IMR-90 (cell line): ENCODE measurements at regions not wholly inside any gene's neighbourhood (a gene's known extent, or its start where the extent isn't known, plus 50 kb on each side); places are given as distances from the start of the nearest gene placed in this dataset.

ENCODE experiments used
- ATAC-seq: fragments of 200-7000 bp; cut with Tn5 transposase; 2 replicates; pipeline ENCODE4 v1.9.1; 2020; ENCODE audit warnings: low read depth, mild to moderate bottlenecking, moderate library complexity
- BruUV-seq: library from RNA; stranded (reverse); fragments of 400-500 nt; replicated peaks from 2 replicates; lab custom pipeline; 2021; lab: Mats Ljungman, UMichigan
- CTCF ChIA-PET: fragments of 300-600 bp; formaldehyde crosslinking; extraction: SDS; loops from one replicate; lab custom pipeline; 2021; ENCODE audit warnings: antibody characterized with exemption; lab: Yijun Ruan, JAX
- POLR2A ChIA-PET: fragments of 300-600 bp; sonication (Branson Sonifier 250); formaldehyde crosslinking; loops from one replicate; lab custom pipeline; 2022; ENCODE audit warnings: antibody characterized with exemption; ENCODE audit not compliant: unreplicated experiment; lab: Charles Lee
- DNase-seq: peaks from one replicate; pipeline ENCODE4 v3.0.0; 2013
- H2AFZ ChIP-seq: replicated peaks from 2 replicates; pipeline ENCODE3; 2013; ENCODE audit warnings: low read length, mild to moderate bottlenecking; ENCODE audit not compliant: poor library complexity
- H2AK5ac ChIP-seq: 2 replicates; pipeline ENCODE4 v1.6.1; 2013; ENCODE audit warnings: low read depth, low read length, inconsistent platforms
- H2AK9ac ChIP-seq: replicated peaks from 2 replicates; pipeline ENCODE3; 2013; ENCODE audit warnings: mild to moderate bottlenecking, low read depth, low read length, moderate library complexity; ENCODE audit not compliant: poor library complexity
- H2BK120ac ChIP-seq: 2 replicates; pipeline ENCODE4 v1.6.1; 2013; ENCODE audit warnings: low read depth, low read length, inconsistent platforms
- H2BK15ac ChIP-seq: 3 replicates; pipeline ENCODE4 v1.6.1; 2013; ENCODE audit warnings: low read depth, low read length, inconsistent platforms
- H2BK20ac ChIP-seq: 2 replicates; pipeline ENCODE4 v1.6.1; 2013; ENCODE audit warnings: low read depth, mild to moderate bottlenecking, inconsistent platforms, low read length, moderate library complexity
- H2BK5ac ChIP-seq: 2 replicates; pipeline ENCODE4 v1.6.1; 2013; ENCODE audit warnings: mild to moderate bottlenecking, low read depth, low read length, inconsistent platforms; ENCODE audit not compliant: poor library complexity, severe bottlenecking
- H3K14ac ChIP-seq: replicated peaks from 2 replicates; pipeline ENCODE4 v1.6.1; 2013; ENCODE audit warnings: low read depth, low read length, inconsistent platforms
- H3K18ac ChIP-seq: 2 replicates; pipeline ENCODE4 v1.6.1; 2013; ENCODE audit warnings: low read depth, low read length, control low read depth
- H3K23ac ChIP-seq: 2 replicates; pipeline ENCODE4 v1.6.1; 2013; ENCODE audit warnings: low read depth, low read length, inconsistent platforms
- H3K27ac ChIP-seq: 2 replicates; pipeline ENCODE4 v1.5.1; 2013; ENCODE audit warnings: mild to moderate bottlenecking, control low read depth, low read length; ENCODE audit not compliant: insufficient read depth
- H3K27me3 ChIP-seq: 2 replicates; pipeline ENCODE4 v1.6.1; 2013; ENCODE audit warnings: low read length; ENCODE audit not compliant: control insufficient read depth, insufficient read depth
- H3K36me3 ChIP-seq: 2 replicates; pipeline ENCODE4 v1.6.1; 2013; ENCODE audit warnings: low read length, mixed read lengths; ENCODE audit not compliant: control insufficient read depth, insufficient read depth
- H3K4ac ChIP-seq: 2 replicates; pipeline ENCODE4 v1.6.1; 2013; ENCODE audit warnings: low read depth, low read length, inconsistent platforms
- H3K4me1 ChIP-seq: 2 replicates; pipeline ENCODE4 v1.6.1; 2013; ENCODE audit warnings: low read length, mixed read lengths; ENCODE audit not compliant: control insufficient read depth, insufficient read depth
- H3K4me2 ChIP-seq: 2 replicates; pipeline ENCODE4 v1.6.1; 2013; ENCODE audit warnings: low read depth, mild to moderate bottlenecking, control low read depth, low read length, moderate library complexity
- H3K4me3 ChIP-seq: 2 replicates; pipeline ENCODE4 v1.5.1; 2013; ENCODE audit warnings: low read depth, mild to moderate bottlenecking, control low read depth, low read length, moderate library complexity; ENCODE audit not compliant: insufficient read depth
- H3K56ac ChIP-seq: 2 replicates; pipeline ENCODE4 v1.6.1; 2013; ENCODE audit warnings: low read length, inconsistent platforms; ENCODE audit not compliant: insufficient read depth; ENCODE audit errors: extremely low read depth
- H3K79me1 ChIP-seq, 2 experiments: 2 replicates each; pipeline ENCODE4 v1.6.1; 2013; ENCODE audit warnings: low read length in 2 of 2, inconsistent platforms in 1 of 2, low read depth in 1 of 2
- H3K9ac ChIP-seq: 2 replicates; pipeline ENCODE4 v1.6.1; 2013; ENCODE audit warnings: low read depth, low read length, control low read depth
- H3K9me1 ChIP-seq: 2 replicates; pipeline ENCODE4 v1.6.1; 2013; ENCODE audit warnings: low read length, inconsistent platforms; ENCODE audit not compliant: insufficient read depth
- H3K9me3 ChIP-seq: 2 replicates; pipeline ENCODE4 v1.6.1; 2013; ENCODE audit warnings: low read length; ENCODE audit not compliant: control insufficient read depth, insufficient read depth
- H4K20me1 ChIP-seq: 2 replicates; pipeline ENCODE4 v1.6.1; 2013; ENCODE audit warnings: low read length, inconsistent platforms; ENCODE audit not compliant: insufficient read depth
- H4K5ac ChIP-seq: 2 replicates; pipeline ENCODE4 v1.6.1; 2013; ENCODE audit warnings: mild to moderate bottlenecking, low read depth, low read length, control low read depth
- H4K8ac ChIP-seq, 2 experiments: 2 replicates each; pipeline ENCODE4 v1.6.1; 2013; ENCODE audit warnings: low read depth in 2 of 2, low read length in 2 of 2, control low read depth in 1 of 2, inconsistent platforms in 1 of 2
- H4K91ac ChIP-seq: 2 replicates; pipeline ENCODE4 v1.6.1; 2013; ENCODE audit warnings: low read depth, low read length, inconsistent platforms; ENCODE audit not compliant: insufficient read depth
- CEBPB ChIP-seq: IDR thresholded peaks from 2 replicates; pipeline ENCODE4 v1.6.1; 2012; ENCODE audit warnings: low read depth, low read length, improper control_type of control experiment
- NFE2L2 ChIP-seq: fragments of 150-350 bp; IDR thresholded peaks from 2 replicates; pipeline ENCODE4 v1.6.1; 2016; ENCODE audit warnings: low read depth, mild to moderate bottlenecking, low read length
- WGBS, 2 experiments: methylation state at CpG; one replicate each; pipeline versions ENCODE4 v1.1.5 to v1.1.7; 2013; ENCODE audit warnings: missing lambda C conversion rate in 2 of 2; ENCODE audit not compliant: insufficient read length in 1 of 2; ENCODE audit errors: extremely low coverage in 2 of 2; 5-methylcytosine and 5-hydroxymethylcytosine counted together
- dilution Hi-C: fragments of 300-500 bp; cut with HindIII; formaldehyde crosslinking; loops from one replicate; pipeline ENCODE4 v1.14.3; 2018; ENCODE audit warnings: low sequenced_read_pairs; ENCODE audit not compliant: unreplicated experiment
- in situ Hi-C: fragments of 300-500 bp; cut with MboI; formaldehyde crosslinking; loops from 3 replicates; pipeline ENCODE4 v1.14.3; 2019; ENCODE audit warnings: low sequenced_read_pairs, inconsistent platforms, mixed read lengths
- intact Hi-C: fragments of 100-400 bp; cut with micrococcal nuclease; formaldehyde crosslinking; loops from 2 replicates; pipeline ENCODE4 v1.10.0; 2022

DNA sequence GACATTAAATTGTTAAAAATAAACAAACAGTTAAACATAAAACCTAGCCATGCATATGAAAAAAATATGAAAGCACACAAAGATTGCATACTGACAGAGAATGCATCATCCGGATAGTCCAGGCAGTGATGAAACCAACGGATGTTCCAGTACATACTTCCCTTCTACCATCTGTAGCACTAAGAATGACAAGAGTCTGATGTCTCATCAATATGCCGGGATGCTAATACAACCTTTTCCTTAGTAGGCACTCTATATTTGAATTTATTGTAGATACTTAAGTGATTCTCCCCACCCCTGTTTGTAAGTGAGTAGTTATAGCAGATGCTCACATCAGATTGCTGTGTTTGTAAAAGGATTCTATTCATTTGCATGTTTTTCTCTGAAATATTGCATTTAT, 571.2 kb upstream of the WWC1 start:
- Histone ChIP-seq H4K91ac (0 out of 2 replicates have a peak overlapping the region, but pooled peaks have one; percentile 14), H3K14ac (no peak overlapping the region), H3K18ac (peak overlapping the region; percentile 52; the same call in 1 of the 2 replicates), H3K9me1 (peaks cover 2% of the 10 kb centered on the region; the same call in 1 of the 2 replicates), H3K27ac (no peak overlapping the region), H3K9ac (no peak overlapping the region), H4K8ac (peak overlapping the region in 1 of 2 experiments; percentile 36; a peak in 1 of 4 replicates), H3K4me3 (no peak overlapping the region), H3K9me3 (no peaks in the 10 kb centered on the region), H3K79me1 (no peaks in the 10 kb centered on the region), H2BK120ac (peak overlapping the region; percentile 64), H2BK15ac (no peak overlapping the region), H2AK9ac (no peak overlapping the region), H2BK20ac (peak overlapping the region; percentile 75), H2AK5ac (peak overlapping the region; percentile 44; the same call in 1 of the 2 replicates), H3K36me3 (no peaks in the 10 kb centered on the region), H3K4ac (peak overlapping the region; percentile 30; the same call in 1 of the 2 replicates), H4K5ac (no peak overlapping the region), H3K4me2 (peak overlapping the region; percentile 44; the same call in 1 of the 2 replicates), H4K20me1 (no peaks in the 10 kb centered on the region), H3K27me3 (no peaks in the 10 kb centered on the region), H3K4me1 (peaks cover 15% of the 10 kb centered on the region), H3K56ac (no peak overlapping the region), H2AFZ (no peak overlapping the region), H3K23ac (no peak overlapping the region), H2BK5ac (peak overlapping the region; percentile 64)
- ATAC-seq (peak; percentile 8; the same call in 1 of the 2 replicates), DNase-seq (peak; percentile 35)
- in situ Hi-C loops, result loop anchor here (10.0 kb wide), 1 partner anchor 225 kb away; no protein-coding TSS in a partner anchor
- POLR2A ChIA-PET, result no interaction called here
- BruUV-seq, result no TSS peak
- no CpG with 5 or more reads among the region's 3 CpGs for WGBS, 2 experiments
- dilution Hi-C loops, result no loop called here
- CTCF ChIA-PET, result interaction anchor here (1.1 kb wide), 1 partner anchor 10 kb away, joined by 5 read pairs; no protein-coding TSS in a partner anchor
- intact Hi-C loops, result loop anchor here (1.0 to 5.0 kb wide), 3 partner anchors 21 to 227 kb away; no protein-coding TSS in a partner anchor
- TF ChIP-seq CEBPB (peak; percentile 63; the same call in 1 of the 2 replicates), NFE2L2 (no peak)
